ENCODE measurements at regions not wholly inside any gene's neighbourhood (a gene's known extent, or its start where the extent isn't known, plus 50 kb on each side); places are given as distances from the start of the nearest gene placed in this dataset.

DNA sequence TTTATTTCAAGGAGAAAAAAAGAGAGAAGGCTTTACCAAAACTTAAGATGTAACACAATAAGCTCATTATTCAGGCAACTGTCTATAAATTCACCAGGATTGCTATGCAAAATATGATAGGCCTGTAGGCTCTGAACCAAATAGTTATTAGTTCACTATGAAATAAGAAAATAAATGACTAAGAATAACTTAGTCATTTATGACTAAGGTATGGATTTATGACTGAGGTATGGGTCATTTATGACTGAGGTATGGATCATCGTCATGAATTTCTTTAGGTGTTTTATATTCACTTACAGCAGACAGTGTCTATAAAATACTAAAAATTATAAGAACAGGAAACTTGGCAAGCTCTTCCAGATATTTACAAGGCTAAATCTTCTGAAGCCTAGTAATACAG, 52.1 kb upstream of the SNX9 start (continued):
- TF ChIP-seq, protein P1, sequence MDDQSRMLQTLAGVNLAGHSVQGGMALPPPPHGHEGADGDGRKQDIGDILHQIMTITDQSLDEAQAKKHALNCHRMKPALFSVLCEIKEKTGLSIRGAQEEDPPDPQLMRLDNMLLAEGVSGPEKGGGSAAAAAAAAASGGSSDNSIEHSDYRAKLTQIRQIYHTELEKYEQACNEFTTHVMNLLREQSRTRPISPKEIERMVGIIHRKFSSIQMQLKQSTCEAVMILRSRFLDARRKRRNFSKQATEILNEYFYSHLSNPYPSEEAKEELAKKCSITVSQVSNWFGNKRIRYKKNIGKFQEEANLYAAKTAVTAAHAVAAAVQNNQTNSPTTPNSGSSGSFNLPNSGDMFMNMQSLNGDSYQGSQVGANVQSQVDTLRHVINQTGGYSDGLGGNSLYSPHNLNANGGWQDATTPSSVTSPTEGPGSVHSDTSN (IDR thresholded peaks at IDR 0.05) = peak; percentile 60
- TF ChIP-seq JUND (IDR thresholded peaks at IDR 0.05) (peak; percentile 78), TEAD4 (IDR thresholded peaks at IDR 0.05; ENCODE audit: borderline replicate concordance, insufficient read depth) (peak; percentile 58; the same call in 1 of the 2 replicates)

DNA sequence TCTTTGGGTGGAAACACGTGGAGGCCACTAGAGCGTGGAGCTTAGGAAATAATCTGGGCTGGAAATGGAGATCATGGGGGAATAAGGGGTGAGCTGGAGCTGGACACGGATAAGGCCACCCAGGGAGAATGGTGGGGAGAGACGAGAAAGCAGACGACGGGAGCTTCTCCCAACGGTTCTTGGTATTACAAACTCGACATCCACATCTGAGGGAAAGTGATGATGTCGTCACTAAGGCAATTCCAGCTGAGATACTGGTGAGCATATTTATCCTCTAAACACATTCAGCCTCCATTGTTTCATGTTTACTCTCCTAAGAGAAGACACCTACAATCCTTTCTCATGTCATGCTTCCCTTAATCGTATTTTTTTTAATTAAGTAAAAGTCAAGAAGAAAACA, 50.2 kb upstream of the SNX9 start:
- Histone ChIP-seq H3K9ac (no peak overlapping the region), H3K9me3 (no peaks in the 10 kb centered on the region), H3K36me3 (replicated peaks in 1 of 2; ENCODE audit: control insufficient read depth in 1 of 2, insufficient read depth in 2 of 2, low read length in 1 of 2) (no peaks in the 10 kb centered on the region), H3K27me3 (ENCODE audit: insufficient read depth) (no peaks in the 10 kb centered on the region), H3K4me1 (ENCODE audit: control insufficient read depth in 1 of 2, insufficient read depth in 2 of 2, low read depth in 1 of 2, low read length in 1 of 2) (peaks cover 0 to 7% of the 10 kb centered on the region in 2 experiments; a peak in 2 of 4 replicates), H3K79me2 (ENCODE audit: insufficient read depth) (no peaks in the 10 kb centered on the region), H4K20me1 (ENCODE audit: insufficient read depth) (no peaks in the 10 kb centered on the region), H3F3A (replicated peaks; ENCODE audit: insufficient read depth) (peaks cover 19% of the 10 kb centered on the region), H3K9me2 (no peaks in the 10 kb centered on the region), H2AFZ (ENCODE audit: low read depth) (no peak overlapping the region), H3K27ac (ENCODE audit: low read depth in 2 of 2, low read length in 1 of 2) (no peak overlapping the region), H3K4me3 (ENCODE audit: low read depth in 2 of 2, low read length in 1 of 2) (no peak overlapping the region), H3K4me2 (no peak overlapping the region)
- ChIA-PET CTCF (interaction anchor here (1.4 to 4.8 kb wide), 2 partner anchors 16 to 299 kb away, joined by 5 to 43 read pairs; no protein-coding TSS in a partner anchor), POLR2A (no interaction called here)
- TF ChIP-seq EZH2phosphoT487 (IDR thresholded peaks at IDR 0.05; ENCODE audit: borderline replicate concordance, low read depth) = no peak
- TF ChIP-seq, protein P2, sequence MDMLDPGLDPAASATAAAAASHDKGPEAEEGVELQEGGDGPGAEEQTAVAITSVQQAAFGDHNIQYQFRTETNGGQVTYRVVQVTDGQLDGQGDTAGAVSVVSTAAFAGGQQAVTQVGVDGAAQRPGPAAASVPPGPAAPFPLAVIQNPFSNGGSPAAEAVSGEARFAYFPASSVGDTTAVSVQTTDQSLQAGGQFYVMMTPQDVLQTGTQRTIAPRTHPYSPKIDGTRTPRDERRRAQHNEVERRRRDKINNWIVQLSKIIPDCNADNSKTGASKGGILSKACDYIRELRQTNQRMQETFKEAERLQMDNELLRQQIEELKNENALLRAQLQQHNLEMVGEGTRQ (IDR thresholded peaks at IDR 0.05; ENCODE audit: borderline replicate concordance, low read depth, low read length) = no peak
- no peak for TF ChIP-seq SMC3 (IDR thresholded peaks at IDR 0.05; ENCODE audit: low read depth, low read length)
- no peak for TF ChIP-seq POLR2AphosphoS5 (IDR thresholded peaks at IDR 0.05; ENCODE audit: low read depth, low read length)
- TF ChIP-seq, protein P3, sequence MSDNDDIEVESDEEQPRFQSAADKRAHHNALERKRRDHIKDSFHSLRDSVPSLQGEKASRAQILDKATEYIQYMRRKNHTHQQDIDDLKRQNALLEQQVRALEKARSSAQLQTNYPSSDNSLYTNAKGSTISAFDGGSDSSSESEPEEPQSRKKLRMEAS (IDR thresholded peaks at IDR 0.05; ENCODE audit: low read depth) = no peak
- TF ChIP-seq ELF1 (IDR thresholded peaks at IDR 0.05) = no peak
- WGBS (ENCODE audit: low lambda C conversion rate) = 91% methylated on average over 10 of the region's 10 CpGs
- DNase-seq = no peak

Measured in SK-N-SH (cell line).